ENCODE measurements at regions not wholly inside any gene's neighbourhood (a gene's known extent, or its start where the extent isn't known, plus 50 kb on each side); places are given as distances from the start of the nearest gene placed in this dataset.

- no peak for DNase-seq (ENCODE audit: low read depth)
- TF ChIP-seq, protein P1, sequence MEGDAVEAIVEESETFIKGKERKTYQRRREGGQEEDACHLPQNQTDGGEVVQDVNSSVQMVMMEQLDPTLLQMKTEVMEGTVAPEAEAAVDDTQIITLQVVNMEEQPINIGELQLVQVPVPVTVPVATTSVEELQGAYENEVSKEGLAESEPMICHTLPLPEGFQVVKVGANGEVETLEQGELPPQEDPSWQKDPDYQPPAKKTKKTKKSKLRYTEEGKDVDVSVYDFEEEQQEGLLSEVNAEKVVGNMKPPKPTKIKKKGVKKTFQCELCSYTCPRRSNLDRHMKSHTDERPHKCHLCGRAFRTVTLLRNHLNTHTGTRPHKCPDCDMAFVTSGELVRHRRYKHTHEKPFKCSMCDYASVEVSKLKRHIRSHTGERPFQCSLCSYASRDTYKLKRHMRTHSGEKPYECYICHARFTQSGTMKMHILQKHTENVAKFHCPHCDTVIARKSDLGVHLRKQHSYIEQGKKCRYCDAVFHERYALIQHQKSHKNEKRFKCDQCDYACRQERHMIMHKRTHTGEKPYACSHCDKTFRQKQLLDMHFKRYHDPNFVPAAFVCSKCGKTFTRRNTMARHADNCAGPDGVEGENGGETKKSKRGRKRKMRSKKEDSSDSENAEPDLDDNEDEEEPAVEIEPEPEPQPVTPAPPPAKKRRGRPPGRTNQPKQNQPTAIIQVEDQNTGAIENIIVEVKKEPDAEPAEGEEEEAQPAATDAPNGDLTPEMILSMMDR (IDR thresholded peaks at IDR 0.05; ENCODE audit: low read depth, low read length, missing control alignments): no peak
Measured at GRCh38 chr3:40621252-40621651, 96.5 kb downstream of the ZNF621 start.

GRCh38 chr3:40623567-40623966 lies 98.8 kb downstream of the ZNF621 start:
- H3K4me3 ChIP-seq (ENCODE audit: low read depth, low read length): no peak overlapping the region
- TF ChIP-seq, protein P1 (IDR thresholded peaks at IDR 0.05; ENCODE audit: low read depth, low read length, missing control alignments): no peak
- DNase-seq (ENCODE audit: low read depth): peak; percentile 65

More at GRCh38 chr3:40621252-40621651, 96.5 kb downstream of the ZNF621 start:
- no peak overlapping the region for H3K4me3 ChIP-seq (ENCODE audit: low read depth, low read length)

- no peak overlapping the region for H3K4me3 ChIP-seq (ENCODE audit: low read depth, low read length)
- TF ChIP-seq, protein P1 (IDR thresholded peaks at IDR 0.05; ENCODE audit: low read depth, low read length, missing control alignments): no peak
Measured at GRCh38 chr3:40624189-40624769, 99.5 kb downstream of the ZNF621 start.

DNA sequence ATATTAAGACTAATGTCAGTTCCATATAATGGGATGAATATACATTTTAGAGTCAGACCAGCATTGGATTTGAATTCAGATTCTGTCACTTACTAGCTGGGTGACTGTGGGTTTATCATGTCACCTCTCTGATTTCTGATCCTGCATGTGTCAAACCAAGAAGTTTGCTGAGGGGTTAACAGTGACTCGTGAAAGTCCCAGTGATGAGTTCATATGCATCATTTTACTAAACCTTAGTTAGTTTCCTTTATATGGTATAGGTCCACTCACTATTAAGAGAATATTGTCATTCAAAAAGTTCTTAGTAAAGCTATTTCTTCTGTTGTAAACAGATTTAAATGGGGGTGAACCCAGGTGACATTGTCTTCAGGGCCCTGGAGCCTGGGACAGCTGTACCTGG lies 102.3 kb downstream of the ZNF621 start:
- TF ChIP-seq, protein P1 (IDR thresholded peaks at IDR 0.05; ENCODE audit: low read depth, low read length, missing control alignments): no peak
- no peak for DNase-seq (ENCODE audit: low read depth)
- no peak overlapping the region for H3K4me3 ChIP-seq (ENCODE audit: low read depth, low read length)

More at GRCh38 chr3:40624189-40624769, 99.5 kb downstream of the ZNF621 start:
- no peak for DNase-seq (ENCODE audit: low read depth)

- TF ChIP-seq, protein P1 (IDR thresholded peaks at IDR 0.05; ENCODE audit: low read depth, low read length, missing control alignments): no peak
- DNase-seq (ENCODE audit: low read depth): no peak
- no peak overlapping the region for H3K4me3 ChIP-seq (ENCODE audit: low read depth, low read length)
Measured at GRCh38 chr3:40628984-40629383, 104.2 kb downstream of the ZNF621 start.

DNA sequence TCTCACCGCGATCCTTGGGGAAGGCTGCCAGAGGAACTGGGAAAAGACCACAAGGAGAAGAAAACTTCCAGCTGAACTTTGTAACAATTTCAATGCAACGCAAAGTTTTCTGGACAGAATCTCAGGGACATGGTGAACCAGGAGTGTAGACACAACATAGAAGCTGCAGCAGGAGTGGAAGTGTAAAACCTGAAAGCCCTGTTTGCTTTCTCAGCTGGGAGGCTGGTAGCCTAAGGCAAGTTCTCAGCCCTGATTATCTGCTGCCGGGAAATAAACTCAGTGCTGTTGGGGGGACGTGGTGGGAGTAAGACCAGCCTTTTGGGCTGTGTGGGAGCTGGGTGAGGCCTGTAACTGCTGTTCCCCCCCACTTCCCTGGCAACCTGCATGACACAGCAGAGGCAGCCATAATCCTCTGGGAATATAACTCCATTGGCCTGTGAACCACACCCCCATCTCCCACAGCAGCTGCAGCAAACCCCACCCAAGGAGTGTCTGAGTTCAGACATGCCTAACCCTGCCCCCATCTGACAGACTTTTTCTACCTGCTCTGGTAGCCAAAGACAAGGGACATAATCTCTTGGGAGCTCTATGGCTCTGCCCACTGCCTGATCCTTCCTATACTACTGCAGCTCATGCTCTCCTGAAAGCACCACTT lies 106.7 kb downstream of the ZNF621 start:
- DNase-seq (ENCODE audit: low read depth): no peak
- TF ChIP-seq, protein P1 (IDR thresholded peaks at IDR 0.05; ENCODE audit: low read depth, low read length, missing control alignments): no peak
- no peak overlapping the region for H3K4me3 ChIP-seq (ENCODE audit: low read depth, low read length)

DNA sequence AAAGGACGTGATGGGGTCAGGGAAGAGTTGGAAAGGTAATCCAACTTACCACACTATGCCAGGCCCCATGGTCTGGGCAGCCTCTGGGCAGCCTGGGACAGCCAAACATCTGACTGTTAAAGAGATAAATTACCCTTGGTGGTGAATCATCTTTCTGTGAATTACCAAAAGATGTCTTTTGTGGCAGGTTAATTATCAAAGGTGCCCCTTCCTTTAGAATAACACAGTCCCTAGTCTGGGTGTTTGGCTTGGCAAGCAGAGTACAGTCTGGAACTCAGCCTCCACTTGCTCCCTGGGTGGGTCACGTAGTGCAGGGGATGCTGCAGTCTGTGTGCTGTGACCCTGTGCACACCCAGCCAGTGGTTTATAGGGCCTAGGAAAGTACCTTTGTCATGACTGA lies 113.1 kb downstream of the ZNF621 start:
- TF ChIP-seq, protein P1 (IDR thresholded peaks at IDR 0.05; ENCODE audit: low read depth, low read length, missing control alignments): no peak
- no peak overlapping the region for H3K4me3 ChIP-seq (ENCODE audit: low read depth, low read length)
- no peak for DNase-seq (ENCODE audit: low read depth)

Data from GM12864 (cell line).